Neuronal stem cell (in vitro differentiated cells): ENCODE measurements at regions not wholly inside any gene's neighbourhood (a gene's known extent, or its start where the extent isn't known, plus 50 kb on each side); places are given as distances from the start of the nearest gene placed in this dataset.
"Not testable (repeated sequence)": the region's sequence is repeated elsewhere in the genome, so short reads cannot be mapped to it uniquely, and the experiment has no call there.

Experiments used
- DNase-seq: peaks from one replicate; pipeline ENCODE4 v3.0.0-alpha.2; 2013; ENCODE audit warnings: low spot score
- H2AFZ ChIP-seq: one replicate; pipeline ENCODE4 v1.6.1; 2013; ENCODE audit warnings: mild to moderate bottlenecking, low read length, inconsistent platforms
- H2AK5ac ChIP-seq: 2 replicates; pipeline ENCODE4 v1.6.1; 2013; ENCODE audit warnings: low read depth, mild to moderate bottlenecking, inconsistent platforms, low read length, moderate library complexity, mixed read lengths
- H2BK120ac ChIP-seq: 2 replicates; pipeline ENCODE4 v1.6.1; 2013; ENCODE audit warnings: low read depth, mild to moderate bottlenecking, inconsistent platforms, low read length, moderate library complexity, mixed read lengths
- H2BK12ac ChIP-seq: one replicate; pipeline ENCODE4 v1.6.1; 2013; ENCODE audit warnings: low read length, inconsistent platforms
- H2BK15ac ChIP-seq: 2 replicates; pipeline ENCODE4 v1.6.1; 2013; ENCODE audit warnings: mild to moderate bottlenecking, low read length, inconsistent platforms, mixed read lengths
- H2BK5ac ChIP-seq: one replicate; pipeline ENCODE4 v1.6.1; 2013; ENCODE audit warnings: inconsistent platforms, mild to moderate bottlenecking, low read length, moderate library complexity
- H3K14ac ChIP-seq: one replicate; pipeline ENCODE4 v1.6.1; 2013; ENCODE audit warnings: low read length, inconsistent platforms
- H3K18ac ChIP-seq: 2 replicates; pipeline ENCODE4 v1.6.1; 2013; ENCODE audit warnings: low read length, inconsistent platforms
- H3K23ac ChIP-seq: 2 replicates; pipeline ENCODE4 v1.6.1; 2013; ENCODE audit warnings: low read depth, mild to moderate bottlenecking, mixed read lengths, low read length, inconsistent platforms; ENCODE audit not compliant: poor library complexity
- H3K27ac ChIP-seq: replicated peaks from 3 replicates; pipeline ENCODE4 v1.5.1; 2013; ENCODE audit warnings: low read length, inconsistent platforms
- H3K27me3 ChIP-seq, 3 experiments: 2 replicates each; pipeline ENCODE4 v1.6.1; 2013; ENCODE audit warnings: low read length in 3 of 3, mild to moderate bottlenecking in 2 of 3, inconsistent platforms in 1 of 3, low read depth in 1 of 3, mixed read lengths in 1 of 3, moderate library complexity in 1 of 3; ENCODE audit not compliant: control insufficient read depth in 3 of 3, insufficient read depth in 3 of 3
- H3K36me3 ChIP-seq, 2 donors: replicated peaks in 1 of 2; 2 replicates each; pipeline ENCODE4 v1.6.1; 2013; ENCODE audit warnings: low read length in 2 of 2; ENCODE audit not compliant: control insufficient read depth in 2 of 2, insufficient read depth in 2 of 2
- H3K4ac ChIP-seq: 2 replicates; pipeline ENCODE4 v1.6.1; 2013; ENCODE audit warnings: inconsistent platforms, mild to moderate bottlenecking, low read length, moderate library complexity
- H3K4me1 ChIP-seq, 2 donors: 1 replicate in 1 of 2; 2 replicates in 1 of 2; pipeline ENCODE4 v1.6.1; 2013; ENCODE audit warnings: low read length in 2 of 2, low read depth in 1 of 2; ENCODE audit not compliant: control insufficient read depth in 2 of 2, insufficient read depth in 1 of 2
- H3K4me2 ChIP-seq: one replicate; pipeline ENCODE4 v1.6.1; 2013; ENCODE audit warnings: mild to moderate bottlenecking, low read length, inconsistent platforms; ENCODE audit not compliant: insufficient read depth, poor library complexity, severe bottlenecking
- H3K4me3 ChIP-seq, 2 donors: 2 replicates each; pipeline ENCODE4 v1.5.1; 2013; ENCODE audit warnings: low read length in 2 of 2, mild to moderate bottlenecking in 2 of 2, inconsistent platforms in 1 of 2, moderate library complexity in 1 of 2
- H3K79me1 ChIP-seq: one replicate; pipeline ENCODE4 v1.6.1; 2013; ENCODE audit warnings: low read depth, mild to moderate bottlenecking, inconsistent platforms, low read length, moderate library complexity
- H3K9ac ChIP-seq: one replicate; pipeline ENCODE4 v1.6.1; 2013; ENCODE audit warnings: mild to moderate bottlenecking, low read depth, low read length, inconsistent platforms; ENCODE audit not compliant: poor library complexity
- H3K9me3 ChIP-seq, 2 donors: replicated peaks in 1 of 2; 2 replicates each; pipeline versions ENCODE3 to v1.6.1; 2013; ENCODE audit warnings: low read length in 2 of 2, mild to moderate bottlenecking in 2 of 2, inconsistent platforms in 1 of 2, low read depth in 1 of 2, mixed read lengths in 1 of 2, moderate library complexity in 1 of 2; ENCODE audit not compliant: control insufficient read depth in 2 of 2, insufficient read depth in 1 of 2
- H4K8ac ChIP-seq: one replicate; pipeline ENCODE4 v1.6.1; 2013; ENCODE audit warnings: low read depth, mild to moderate bottlenecking, inconsistent platforms, low read length, moderate library complexity
- H4K91ac ChIP-seq: one replicate; pipeline ENCODE4 v1.6.1; 2013; ENCODE audit warnings: low read length, low read depth, mild to moderate bottlenecking, inconsistent platforms; ENCODE audit not compliant: poor library complexity
- WGBS, 2 donors: extraction: QIAGEN DNeasy Blood & Tissue Kit; methylation state at CpG; one replicate each; pipeline ENCODE4 v1.1.7; 2013; ENCODE audit warnings: missing lambda C conversion rate in 2 of 2, mixed read lengths in 1 of 2; ENCODE audit not compliant: insufficient read length in 2 of 2, insufficient replicate concordance in 1 of 2; ENCODE audit errors: extremely low coverage in 2 of 2; 5-methylcytosine and 5-hydroxymethylcytosine counted together

DNA sequence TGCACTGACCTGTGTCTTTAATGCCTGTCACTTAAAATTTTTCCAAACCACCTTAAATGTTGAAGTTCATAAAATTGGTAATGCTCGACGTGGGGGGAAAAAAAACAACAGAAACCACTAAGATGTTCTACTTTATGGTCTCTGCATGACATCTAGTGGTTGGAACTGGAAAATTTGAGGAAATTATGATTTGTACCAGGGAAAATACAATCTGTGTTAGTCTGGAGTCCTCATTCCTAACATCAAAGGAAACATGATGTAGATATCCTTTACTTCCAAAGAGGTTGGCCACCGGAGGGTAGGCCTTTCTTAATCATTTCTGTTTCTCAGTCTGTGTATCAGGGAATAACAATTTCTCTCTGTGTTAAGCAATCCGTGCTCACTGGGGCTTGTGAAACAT lies 941.0 kb downstream of the LTN1 start:
- not testable (repeated sequence) for H2BK120ac ChIP-seq, H3K23ac ChIP-seq, H3K9me3 ChIP-seq, H2AK5ac ChIP-seq, H3K4me3 ChIP-seq, H3K27me3 ChIP-seq, H3K36me3 ChIP-seq, H2BK15ac ChIP-seq, H4K8ac ChIP-seq, H3K9ac ChIP-seq, H3K4ac ChIP-seq, H3K4me2 ChIP-seq, H3K4me1 ChIP-seq, H2BK12ac ChIP-seq, H2BK5ac ChIP-seq, H3K27ac ChIP-seq, DNase-seq, H3K14ac ChIP-seq, H4K91ac ChIP-seq, H2AFZ ChIP-seq, H3K79me1 ChIP-seq, H3K18ac ChIP-seq
- no CpG with 5 or more reads among the region's 4 CpGs for WGBS, 2 donors

DNA sequence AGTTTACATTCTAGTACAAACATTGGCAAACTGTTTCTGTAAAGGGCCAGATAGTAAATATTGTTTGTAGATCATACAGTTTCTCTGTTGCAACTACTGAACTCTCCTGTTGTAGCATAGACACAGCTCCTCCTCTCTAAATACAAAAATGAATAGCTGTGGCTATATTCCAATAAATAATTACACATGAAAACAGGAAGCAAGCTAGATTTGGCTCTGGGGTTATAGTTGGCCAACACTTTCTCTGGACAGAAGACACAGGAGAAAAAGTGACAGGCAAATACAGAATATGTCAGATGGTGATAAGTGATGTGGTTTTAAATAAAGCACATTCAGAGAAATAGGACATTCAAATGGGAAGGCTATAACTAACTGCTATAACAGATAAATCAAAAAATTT lies 957.0 kb downstream of the LTN1 start:
- not testable (repeated sequence) for H3K4me3 ChIP-seq, H3K4me2 ChIP-seq, H3K79me1 ChIP-seq, H4K8ac ChIP-seq, H2AFZ ChIP-seq, H3K23ac ChIP-seq, H2BK120ac ChIP-seq, H3K27me3 ChIP-seq, DNase-seq, H3K18ac ChIP-seq, H3K27ac ChIP-seq, H3K36me3 ChIP-seq, H3K4ac ChIP-seq, H3K4me1 ChIP-seq, H3K14ac ChIP-seq, H2BK15ac ChIP-seq, H3K9me3 ChIP-seq, H4K91ac ChIP-seq, H3K9ac ChIP-seq, H2BK12ac ChIP-seq, H2AK5ac ChIP-seq, H2BK5ac ChIP-seq

DNA sequence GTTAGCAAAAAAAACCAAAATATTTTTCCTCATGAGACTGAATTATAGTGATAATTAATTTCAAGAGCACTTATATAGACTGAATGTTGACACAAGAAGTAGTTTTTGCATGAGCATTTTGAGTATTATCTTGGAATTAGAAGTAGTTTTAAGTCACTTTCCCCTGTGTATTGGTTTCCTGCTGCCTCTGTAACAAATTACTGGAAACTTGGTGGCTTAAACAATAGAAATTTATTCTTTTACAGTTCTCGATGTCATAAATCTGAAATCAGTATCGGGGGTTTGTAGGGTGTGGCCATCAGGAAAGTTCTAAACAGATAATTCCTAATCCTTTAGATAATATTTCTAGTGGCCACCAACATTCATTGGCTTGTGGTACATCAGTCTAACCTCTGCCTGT lies 957.8 kb downstream of the LTN1 start:
- H3K9ac ChIP-seq, H2BK15ac ChIP-seq, H3K27me3 ChIP-seq, H2AK5ac ChIP-seq, H3K14ac ChIP-seq, H3K4ac ChIP-seq, H4K91ac ChIP-seq, H3K4me1 ChIP-seq, H3K79me1 ChIP-seq, H3K27ac ChIP-seq, H3K4me3 ChIP-seq, H3K18ac ChIP-seq, H2AFZ ChIP-seq, H3K23ac ChIP-seq, H2BK12ac ChIP-seq, H3K4me2 ChIP-seq, H3K9me3 ChIP-seq, H2BK120ac ChIP-seq, H4K8ac ChIP-seq, H2BK5ac ChIP-seq, DNase-seq, H3K36me3 ChIP-seq: not testable (repeated sequence)
- no CpG with 5 or more reads among the region's 2 CpGs for WGBS, 2 donors

DNA sequence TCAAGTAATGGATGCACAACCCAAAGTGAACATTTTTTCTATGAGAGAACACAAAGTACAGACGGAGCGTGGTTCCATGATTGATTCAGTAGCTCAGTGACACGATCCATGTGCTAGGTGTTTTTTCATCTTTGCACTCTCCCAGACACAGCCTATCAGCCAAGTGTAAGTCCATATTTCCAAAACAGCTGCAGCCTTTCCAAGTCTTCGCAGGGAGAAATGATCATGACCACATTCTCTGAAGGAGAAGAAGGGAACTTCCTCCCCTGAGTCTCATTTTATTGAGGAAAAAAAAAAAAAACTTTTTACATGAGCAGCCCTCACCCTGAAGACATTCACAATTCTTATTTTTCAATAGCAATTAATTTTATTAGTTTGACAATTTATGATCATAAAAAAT lies 958.3 kb downstream of the LTN1 start:
- no CpG with 5 or more reads among the region's 4 CpGs for WGBS, 2 donors
- DNase-seq, H2BK120ac ChIP-seq, H2BK15ac ChIP-seq, H3K9ac ChIP-seq, H3K27me3 ChIP-seq, H4K91ac ChIP-seq, H3K4me3 ChIP-seq, H3K4ac ChIP-seq, H3K18ac ChIP-seq, H3K79me1 ChIP-seq, H2BK5ac ChIP-seq, H3K14ac ChIP-seq, H3K4me2 ChIP-seq, H3K27ac ChIP-seq, H4K8ac ChIP-seq, H3K23ac ChIP-seq, H2BK12ac ChIP-seq, H3K36me3 ChIP-seq, H2AK5ac ChIP-seq, H3K4me1 ChIP-seq, H3K9me3 ChIP-seq, H2AFZ ChIP-seq: not testable (repeated sequence)
